Loucy (cell line): ENCODE measurements at regions not wholly inside any gene's neighbourhood (a gene's known extent, or its start where the extent isn't known, plus 50 kb on each side); places are given as distances from the start of the nearest gene placed in this dataset.

Experiments used
- EZH2phosphoT487 ChIP-seq: fragments of 200-600 bp; IDR thresholded peaks from 2 replicates; pipeline ENCODE4 v1.6.1; 2018; ENCODE audit warnings: antibody characterized with exemption, mild to moderate bottlenecking, moderate library complexity, borderline replicate concordance
- TF ChIP-seq, protein P1 (sequence below): fragments of 200-600 bp; sonication (generic); conservative IDR thresholded peaks from 2 replicates; pipeline ENCODE4 v1.5.1; 2014; ENCODE audit warnings: mild to moderate bottlenecking, antibody characterized with exemption, low read length

DNA sequence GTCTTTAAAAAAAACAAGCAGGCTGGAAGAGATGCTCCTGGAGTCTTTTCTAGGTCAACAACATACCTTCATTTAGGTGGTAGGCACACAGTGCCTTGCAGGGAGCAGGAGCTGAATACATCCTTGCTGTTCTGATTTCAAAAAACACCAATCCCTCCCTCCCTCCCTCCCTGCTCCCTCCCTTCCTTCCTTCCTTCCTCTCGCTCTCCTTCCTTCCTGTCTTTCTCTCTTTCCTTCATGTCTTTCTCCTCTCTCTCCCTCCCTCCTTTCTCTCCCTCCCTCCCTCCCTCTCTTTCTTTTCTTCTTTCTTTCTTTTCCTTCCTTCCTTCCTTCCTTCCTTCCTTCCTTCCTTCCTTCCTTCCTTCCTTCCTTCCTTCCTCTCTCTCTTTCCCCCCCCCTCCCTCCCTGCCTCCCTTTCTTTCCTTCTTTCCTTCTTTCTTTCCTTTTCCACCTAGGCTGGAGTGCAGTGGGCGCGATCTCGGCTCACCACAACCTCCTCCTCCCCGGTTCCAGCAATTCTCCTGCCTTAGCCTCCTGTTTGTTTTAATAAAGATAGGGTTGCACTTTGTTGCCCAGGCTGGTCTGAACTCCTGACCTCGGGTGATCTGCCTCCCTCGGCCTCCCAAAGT, 245.1 kb downstream of the MIAT start:
- TF ChIP-seq, protein P1, sequence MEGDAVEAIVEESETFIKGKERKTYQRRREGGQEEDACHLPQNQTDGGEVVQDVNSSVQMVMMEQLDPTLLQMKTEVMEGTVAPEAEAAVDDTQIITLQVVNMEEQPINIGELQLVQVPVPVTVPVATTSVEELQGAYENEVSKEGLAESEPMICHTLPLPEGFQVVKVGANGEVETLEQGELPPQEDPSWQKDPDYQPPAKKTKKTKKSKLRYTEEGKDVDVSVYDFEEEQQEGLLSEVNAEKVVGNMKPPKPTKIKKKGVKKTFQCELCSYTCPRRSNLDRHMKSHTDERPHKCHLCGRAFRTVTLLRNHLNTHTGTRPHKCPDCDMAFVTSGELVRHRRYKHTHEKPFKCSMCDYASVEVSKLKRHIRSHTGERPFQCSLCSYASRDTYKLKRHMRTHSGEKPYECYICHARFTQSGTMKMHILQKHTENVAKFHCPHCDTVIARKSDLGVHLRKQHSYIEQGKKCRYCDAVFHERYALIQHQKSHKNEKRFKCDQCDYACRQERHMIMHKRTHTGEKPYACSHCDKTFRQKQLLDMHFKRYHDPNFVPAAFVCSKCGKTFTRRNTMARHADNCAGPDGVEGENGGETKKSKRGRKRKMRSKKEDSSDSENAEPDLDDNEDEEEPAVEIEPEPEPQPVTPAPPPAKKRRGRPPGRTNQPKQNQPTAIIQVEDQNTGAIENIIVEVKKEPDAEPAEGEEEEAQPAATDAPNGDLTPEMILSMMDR, result no peak
- TF ChIP-seq EZH2phosphoT487, result no peak
